GM18873 (cell line): ENCODE measurements at regions not wholly inside any gene's neighbourhood (a gene's known extent, or its start where the extent isn't known, plus 50 kb on each side); places are given as distances from the start of the nearest gene placed in this dataset.

Experiments
- ATAC-seq: cut with Tn5 transposase; IDR thresholded peaks from one replicate; pipeline ENCODE4 v1.9.1; 2021; ENCODE audit warnings: mild to moderate bottlenecking, moderate library complexity, moderate number of reproducible peaks; ENCODE audit not compliant: unreplicated experiment, low FRiP score

GRCh38 chr15:94177112-94177511 is 54.2 kb upstream of the MCTP2 start:
- ATAC-seq, result no peak

- ATAC-seq, result no peak
Observed at GRCh38 chr15:94175420-94175819, 55.9 kb upstream of the MCTP2 start.

GRCh38 chr15:94174399-94174802 is 57.0 kb upstream of the MCTP2 start:
- ATAC-seq, result peak; percentile 93

GRCh38 chr15:94168250-94168649 is 63.1 kb upstream of the MCTP2 start:
- no peak for ATAC-seq

- ATAC-seq, result no peak
Observed at GRCh38 chr15:94164971-94165370, 66.4 kb upstream of the MCTP2 start.

GRCh38 chr15:94164202-94164807 is 67.1 kb upstream of the MCTP2 start:
- no peak for ATAC-seq

GRCh38 chr15:94162939-94163338 is 68.4 kb upstream of the MCTP2 start:
- no peak for ATAC-seq

- no peak for ATAC-seq
Observed at GRCh38 chr15:94154255-94154654, 77.1 kb upstream of the MCTP2 start.

GRCh38 chr15:94145046-94145445 is 86.3 kb upstream of the MCTP2 start:
- ATAC-seq, result no peak

- no peak for ATAC-seq
Observed at GRCh38 chr15:94141802-94142201, 89.6 kb upstream of the MCTP2 start.

- ATAC-seq, result no peak
Observed at GRCh38 chr15:94135486-94136147, 95.7 kb upstream of the MCTP2 start.

- no peak for ATAC-seq
Observed at GRCh38 chr15:94131875-94132274, 99.5 kb upstream of the MCTP2 start.

- ATAC-seq, result no peak
Observed at GRCh38 chr15:94130504-94130903, 100.9 kb upstream of the MCTP2 start.

- ATAC-seq, result no peak
Observed at GRCh38 chr15:94127006-94127405, 104.4 kb upstream of the MCTP2 start.

GRCh38 chr15:94125698-94126097 is 105.7 kb upstream of the MCTP2 start:
- ATAC-seq, result no peak

GRCh38 chr15:94125156-94125555 is 106.2 kb upstream of the MCTP2 start:
- ATAC-seq, result no peak

GRCh38 chr15:94122516-94122915 is 108.8 kb upstream of the MCTP2 start:
- ATAC-seq, result no peak

GRCh38 chr15:94119923-94120775 is 111.2 kb upstream of the MCTP2 start:
- peak; percentile 92 for ATAC-seq

- ATAC-seq, result no peak
Observed at GRCh38 chr15:94119298-94119811, 112.0 kb upstream of the MCTP2 start.

GRCh38 chr15:94110476-94111130 is 120.8 kb upstream of the MCTP2 start:
- ATAC-seq, result no peak

GRCh38 chr15:94107652-94108051 is 123.7 kb upstream of the MCTP2 start:
- ATAC-seq, result no peak
